OCI-LY7 (cell line): ENCODE measurements at regions not wholly inside any gene's neighbourhood (a gene's known extent, or its start where the extent isn't known, plus 50 kb on each side); places are given as distances from the start of the nearest gene placed in this dataset.

ENCODE experiments used
- BruUV-seq: library from RNA; stranded (reverse); fragments of 400-500 nt; replicated peaks from 2 replicates; lab custom pipeline; 2021; lab: Mats Ljungman, UMichigan
- CTCF ChIA-PET: fragments of 300-600 bp; sonication (Branson Sonifier 250); formaldehyde crosslinking; loops from one replicate; lab custom pipeline; 2022; ENCODE audit warnings: antibody characterized with exemption; ENCODE audit not compliant: unreplicated experiment; lab: Charles Lee
- POLR2A ChIA-PET: fragments of 300-600 bp; sonication (Branson Sonifier 250); formaldehyde crosslinking; loops from one replicate; lab custom pipeline; 2022; ENCODE audit warnings: antibody characterized with exemption; lab: Charles Lee
- DNase-seq: peaks from one replicate; pipeline ENCODE4 v3.0.0-alpha.2; 2015; ENCODE audit warnings: low spot score
- H2AFZ ChIP-seq: fragments of 200-600 bp; sonication (generic), shearing (Covaris generic); 2 replicates; pipeline ENCODE4 v1.6.1; 2014; ENCODE audit warnings: mild to moderate bottlenecking, antibody characterized with exemption, low read length, moderate library complexity
- H3K27ac ChIP-seq: fragments of 200-600 bp; sonication (generic); 2 replicates; pipeline ENCODE4 v1.5.1; 2014; ENCODE audit warnings: mixed run types, low read depth, mild to moderate bottlenecking, moderate library complexity, low read length, inconsistent platforms; ENCODE audit not compliant: poor library complexity, severe bottlenecking
- H3K36me3 ChIP-seq: fragments of 200-600 bp; sonication (generic); 2 replicates; pipeline ENCODE4 v1.6.1; 2014; ENCODE audit warnings: mild to moderate bottlenecking, antibody characterized with exemption, low read length, moderate library complexity, mixed read lengths; ENCODE audit not compliant: insufficient read depth
- H3K4me1 ChIP-seq: fragments of 200-600 bp; sonication (generic); 2 replicates; pipeline ENCODE4 v1.5.1; 2014; ENCODE audit warnings: mild to moderate bottlenecking, low read length; ENCODE audit not compliant: insufficient read depth, poor library complexity, severe bottlenecking
- H3K4me2 ChIP-seq: fragments of 200-600 bp; sonication (generic); 2 replicates; pipeline ENCODE4 v1.6.1; 2014; ENCODE audit warnings: mild to moderate bottlenecking, low read length
- H3K4me3 ChIP-seq: fragments of 200-600 bp; sonication (generic); 2 replicates; pipeline ENCODE4 v1.5.1; 2014; ENCODE audit warnings: mild to moderate bottlenecking, low read depth, low read length; ENCODE audit not compliant: poor library complexity, severe bottlenecking
- H3K79me2 ChIP-seq: fragments of 200-600 bp; sonication (generic); 2 replicates; pipeline ENCODE4 v1.6.1; 2016; ENCODE audit warnings: low read depth, mild to moderate bottlenecking, low read length, moderate library complexity, mixed read lengths; ENCODE audit not compliant: insufficient read depth
- H3K9me2 ChIP-seq: fragments of 200-600 bp; sonication (generic); 2 replicates; pipeline ENCODE4 v1.6.1; 2016; ENCODE audit warnings: mild to moderate bottlenecking, low read length, mixed read lengths; ENCODE audit not compliant: insufficient read depth
- H3K9me3 ChIP-seq: fragments of 200-600 bp; sonication (generic); 2 replicates; pipeline ENCODE4 v1.6.1; 2014; ENCODE audit warnings: mild to moderate bottlenecking, mixed run types, low read length, mixed read lengths
- H4K20me1 ChIP-seq: fragments of 200-600 bp; sonication (generic); 2 replicates; pipeline ENCODE4 v1.6.1; 2014; ENCODE audit warnings: mild to moderate bottlenecking, antibody characterized with exemption, low read length, moderate library complexity, mixed read lengths; ENCODE audit not compliant: insufficient read depth
- EZH2phosphoT487 ChIP-seq: fragments of 200-600 bp; sonication (generic); IDR thresholded peaks from 2 replicates; pipeline ENCODE4 v1.6.1; 2018; ENCODE audit warnings: low read depth, borderline replicate concordance, mild to moderate bottlenecking, mixed run types, antibody characterized with exemption, low read length, moderate library complexity, mixed read lengths
- intact Hi-C: fragments of 100-400 bp; cut with micrococcal nuclease; formaldehyde crosslinking; loops from one replicate; pipeline ENCODE4 v1.10.0; 2022; ENCODE audit not compliant: unreplicated experiment
- TF ChIP-seq, protein P1 (sequence below): fragments of 200-600 bp; sonication (generic); conservative IDR thresholded peaks from 2 replicates; pipeline ENCODE4 v1.5.1; 2014; ENCODE audit warnings: mild to moderate bottlenecking, antibody characterized with exemption, low read length, moderate library complexity, mixed read lengths

GRCh38 chr2:162908567-162908966 lies 70.0 kb upstream of the KCNH7 start:
- Histone ChIP-seq H3K79me2 (no peaks in the 10 kb centered on the region), H3K9me3 (no peaks in the 10 kb centered on the region), H3K4me2 (no peak overlapping the region), H3K4me3 (no peak overlapping the region), H3K27ac (no peak overlapping the region), H3K9me2 (no peaks in the 10 kb centered on the region), H3K4me1 (no peaks in the 10 kb centered on the region), H3K36me3 (no peaks in the 10 kb centered on the region), H4K20me1 (no peaks in the 10 kb centered on the region), H2AFZ (no peak overlapping the region)
- no peak for DNase-seq
- intact Hi-C loops = no loop called here
- BruUV-seq = no TSS peak
- no peak for TF ChIP-seq EZH2phosphoT487
- TF ChIP-seq, protein P1, sequence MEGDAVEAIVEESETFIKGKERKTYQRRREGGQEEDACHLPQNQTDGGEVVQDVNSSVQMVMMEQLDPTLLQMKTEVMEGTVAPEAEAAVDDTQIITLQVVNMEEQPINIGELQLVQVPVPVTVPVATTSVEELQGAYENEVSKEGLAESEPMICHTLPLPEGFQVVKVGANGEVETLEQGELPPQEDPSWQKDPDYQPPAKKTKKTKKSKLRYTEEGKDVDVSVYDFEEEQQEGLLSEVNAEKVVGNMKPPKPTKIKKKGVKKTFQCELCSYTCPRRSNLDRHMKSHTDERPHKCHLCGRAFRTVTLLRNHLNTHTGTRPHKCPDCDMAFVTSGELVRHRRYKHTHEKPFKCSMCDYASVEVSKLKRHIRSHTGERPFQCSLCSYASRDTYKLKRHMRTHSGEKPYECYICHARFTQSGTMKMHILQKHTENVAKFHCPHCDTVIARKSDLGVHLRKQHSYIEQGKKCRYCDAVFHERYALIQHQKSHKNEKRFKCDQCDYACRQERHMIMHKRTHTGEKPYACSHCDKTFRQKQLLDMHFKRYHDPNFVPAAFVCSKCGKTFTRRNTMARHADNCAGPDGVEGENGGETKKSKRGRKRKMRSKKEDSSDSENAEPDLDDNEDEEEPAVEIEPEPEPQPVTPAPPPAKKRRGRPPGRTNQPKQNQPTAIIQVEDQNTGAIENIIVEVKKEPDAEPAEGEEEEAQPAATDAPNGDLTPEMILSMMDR = no peak
- ChIA-PET CTCF (no interaction called here), POLR2A (no interaction called here)

DNA sequence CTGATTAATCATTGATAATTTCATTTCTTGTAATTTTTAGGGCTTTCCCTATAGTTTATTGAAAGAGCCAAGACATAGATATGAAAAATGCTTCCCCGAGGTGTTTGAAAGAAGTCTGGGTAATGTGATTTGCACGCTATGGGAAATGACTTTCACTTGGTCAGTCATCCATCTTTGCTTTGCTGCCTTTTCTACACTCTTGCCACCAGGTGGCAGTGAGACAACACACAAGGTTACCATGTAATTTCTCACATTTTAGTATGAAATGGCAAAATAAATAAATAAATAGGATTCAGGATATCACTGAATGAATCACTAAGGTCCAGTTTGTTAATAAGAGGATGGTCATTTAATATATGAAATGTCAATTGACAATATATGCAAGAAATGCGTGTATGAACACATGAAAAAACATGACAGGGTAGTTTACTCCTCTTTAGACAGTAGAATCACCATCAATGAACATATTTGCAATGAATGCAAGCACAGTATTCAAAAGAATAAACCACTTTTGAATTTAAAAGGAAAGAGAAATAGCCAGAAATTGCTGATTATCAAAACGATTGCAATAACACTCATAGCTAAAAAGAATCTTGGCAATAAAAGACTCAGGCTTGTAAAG lies 52.2 kb upstream of the KCNH7 start:
- Histone ChIP-seq H3K9me3 (no peaks in the 10 kb centered on the region), H4K20me1 (no peaks in the 10 kb centered on the region), H3K4me2 (no peak overlapping the region), H2AFZ (peak overlapping the region; percentile 20; the same call in 1 of the 2 replicates), H3K4me3 (no peak overlapping the region), H3K4me1 (no peaks in the 10 kb centered on the region), H3K9me2 (no peaks in the 10 kb centered on the region), H3K27ac (no peak overlapping the region), H3K36me3 (no peaks in the 10 kb centered on the region), H3K79me2 (no peaks in the 10 kb centered on the region)
- intact Hi-C loops = loop anchor here (5.0 kb wide), 1 partner anchor 242 kb away; no protein-coding TSS in a partner anchor
- POLR2A ChIA-PET = no interaction called here
- no peak for TF ChIP-seq EZH2phosphoT487
- TF ChIP-seq, protein P1 = peak; percentile 94
- DNase-seq = peak; percentile 40
- no TSS peak for BruUV-seq
- CTCF ChIA-PET = no interaction called here

DNA sequence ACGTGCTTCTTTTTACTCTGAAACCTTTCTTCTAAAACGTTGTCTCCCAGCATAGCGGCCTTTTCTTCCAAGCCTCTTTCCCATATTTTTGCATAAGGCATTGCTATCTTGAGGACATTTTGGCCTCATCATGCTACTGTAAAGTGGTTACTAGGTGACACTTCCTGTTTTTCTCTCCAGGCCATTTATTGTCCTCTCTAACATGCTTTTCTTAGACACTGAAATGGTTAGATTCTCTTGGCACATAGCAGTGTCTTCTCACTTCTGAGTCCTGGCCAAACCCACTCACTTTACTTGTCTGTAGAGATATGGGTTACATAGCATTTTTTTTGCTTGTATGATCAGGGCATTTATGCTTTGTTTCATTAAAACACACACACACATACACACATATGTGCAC lies 50.1 kb upstream of the KCNH7 start:
- Histone ChIP-seq H3K4me1 (no peaks in the 10 kb centered on the region), H3K79me2 (no peaks in the 10 kb centered on the region), H4K20me1 (no peaks in the 10 kb centered on the region), H3K4me2 (no peak overlapping the region), H3K9me2 (no peaks in the 10 kb centered on the region), H3K4me3 (no peak overlapping the region), H2AFZ (no peak overlapping the region), H3K9me3 (no peaks in the 10 kb centered on the region), H3K27ac (no peak overlapping the region), H3K36me3 (no peaks in the 10 kb centered on the region)
- no peak for DNase-seq
- CTCF ChIA-PET = no interaction called here
- BruUV-seq = no TSS peak
- POLR2A ChIA-PET = interaction anchor here (0.8 kb wide), 1 partner anchor 498 kb away, joined by 3 read pairs; no protein-coding TSS in a partner anchor
- TF ChIP-seq, protein P1 = no peak
- TF ChIP-seq EZH2phosphoT487 = no peak
- intact Hi-C loops = no loop called here
